GM12878 (cell line): ENCODE measurements at regions not wholly inside any gene's neighbourhood (a gene's known extent, or its start where the extent isn't known, plus 50 kb on each side); places are given as distances from the start of the nearest gene placed in this dataset.

Source experiments
- ATAC-seq: fragments of 200-7000 bp; cut with Tn5 transposase; 3 replicates; pipeline ENCODE4 v1.9.1; 2020; ENCODE audit warnings: mild to moderate bottlenecking, moderate library complexity
- BruUV-seq: library from RNA; stranded (reverse); fragments of 400-500 nt; replicated peaks from 2 replicates; lab custom pipeline; 2021; lab: Mats Ljungman, UMichigan
- CTCF ChIA-PET: fragments of 300-600 bp; sonication (Branson Sonifier 250); formaldehyde crosslinking; extraction: SDS; loops from one replicate; lab custom pipeline; 2021; ENCODE audit warnings: inconsistent platforms; lab: Yijun Ruan, JAX
- POLR2A ChIA-PET: fragments of 350-600 bp; formaldehyde crosslinking; extraction: SDS; loops from one replicate; lab custom pipeline; 2021; ENCODE audit warnings: inconsistent platforms; lab: Charles Lee
- RAD21 ChIA-PET: fragments of 300-600 bp; sonication (Branson Sonifier 250); formaldehyde crosslinking; loops from one replicate; lab custom pipeline; 2023; ENCODE audit warnings: antibody characterized with exemption; ENCODE audit not compliant: unreplicated experiment; lab: Charles Lee
- SMC1A ChIA-PET: fragments of 300-600 bp; sonication (Branson Sonifier 250); formaldehyde crosslinking; loops from one replicate; lab custom pipeline; 2023; ENCODE audit not compliant: unreplicated experiment, uncharacterized antibody; lab: Charles Lee
- DNase-seq: peaks from one replicate; pipeline ENCODE4 v3.0.0-alpha.2; 2011; ENCODE audit warnings: low read depth, low spot score
- FAIRE-seq: peaks from 3 replicates; lab custom pipeline; 2011; peaks lifted over from hg19 to GRCh38; lab: Jason Lieb, UNC
- H2AFZ ChIP-seq: 2 replicates; pipeline ENCODE4 v1.6.0; 2011; ENCODE audit warnings: low read depth, low read length, control low read depth; ENCODE audit not compliant: control insufficient read depth
- H3K27ac ChIP-seq: 2 replicates; pipeline ENCODE4 v1.5.1; 2011; ENCODE audit warnings: control low read depth; ENCODE audit not compliant: control insufficient read depth, insufficient read depth
- H3K27me3 ChIP-seq, 2 experiments: replicated peaks in 1 of 2; 2 replicates each; pipeline versions ENCODE4 v1.6.0 to v1.6.1; 2011; ENCODE audit warnings: low read length in 1 of 2; ENCODE audit not compliant: control insufficient read depth in 2 of 2, insufficient read depth in 2 of 2
- H3K36me3 ChIP-seq, 2 experiments: 2 replicates each; pipeline ENCODE4 v1.5.1; 2011; ENCODE audit warnings: low read length in 1 of 2; ENCODE audit not compliant: control insufficient read depth in 2 of 2, insufficient read depth in 2 of 2
- H3K4me1 ChIP-seq: 2 replicates; pipeline ENCODE4 v1.6.1; 2011; ENCODE audit warnings: mild to moderate bottlenecking, low read length, moderate library complexity, mixed read lengths; ENCODE audit not compliant: control insufficient read depth, insufficient read depth
- H3K4me2 ChIP-seq: 2 replicates; pipeline ENCODE4 v1.6.0; 2011; ENCODE audit warnings: control low read depth; ENCODE audit not compliant: control insufficient read depth, insufficient read depth
- H3K4me3 ChIP-seq: fragments of 200-600 bp; sonication (generic); 2 replicates; pipeline ENCODE4 v1.5.1; 2016
- H3K79me2 ChIP-seq: 2 replicates; pipeline ENCODE4 v1.6.0; 2011; ENCODE audit warnings: low read length; ENCODE audit not compliant: control insufficient read depth, insufficient read depth
- H3K9ac ChIP-seq: 2 replicates; pipeline ENCODE4 v1.8.0; 2011; ENCODE audit warnings: low read length, control low read depth, mixed read lengths; ENCODE audit not compliant: control insufficient read depth, insufficient read depth
- H3K9me3 ChIP-seq: replicated peaks from 3 replicates; pipeline ENCODE4 v1.5.1; 2011; ENCODE audit warnings: mild to moderate bottlenecking, low read length; ENCODE audit not compliant: control insufficient read depth, insufficient read depth
- H4K20me1 ChIP-seq: 2 replicates; pipeline ENCODE4 v1.6.0; 2011; ENCODE audit not compliant: control insufficient read depth, insufficient read depth
- BCL11A ChIP-seq: IDR thresholded peaks from 2 replicates; pipeline ENCODE4 v1.6.1; 2011; ENCODE audit warnings: low read depth, low read length
- IRF4 ChIP-seq: IDR thresholded peaks from 2 replicates; pipeline ENCODE4 v1.6.1; 2011; ENCODE audit warnings: low read depth, low read length
- POLR2AphosphoS2 ChIP-seq: IDR thresholded peaks from 2 replicates; pipeline ENCODE4 v1.6.1; 2011; ENCODE audit warnings: low read depth, mild to moderate bottlenecking, low read length, improper control_type of control experiment, moderate library complexity
- POU2F2 ChIP-seq: IDR thresholded peaks from 3 replicates; pipeline ENCODE4 v1.6.1; 2011; ENCODE audit warnings: low read depth, mild to moderate bottlenecking, low read length, borderline replicate concordance
- SREBF2 ChIP-seq: IDR thresholded peaks from 2 replicates; pipeline ENCODE4 v1.6.1; 2012; ENCODE audit warnings: mild to moderate bottlenecking, low read length
- WGBS: methylation state at CpG from one replicate; pipeline ENCODE4 v1.1.6; 2016; ENCODE audit warnings: low lambda C conversion rate; ENCODE audit not compliant: insufficient replicate concordance, insufficient coverage; ENCODE audit errors: missing lambda C conversion rate; 5-methylcytosine and 5-hydroxymethylcytosine counted together
- in situ Hi-C: fragments of 300-500 bp; cut with MboI; formaldehyde crosslinking; loops from 9 replicates; pipeline ENCODE4 v1.14.3; 2018; ENCODE audit warnings: mixed read lengths
- intact Hi-C: fragments of 100-400 bp; cut with micrococcal nuclease; formaldehyde crosslinking; loops from one replicate; pipeline ENCODE4 v1.14.2; 2022; ENCODE audit not compliant: unreplicated experiment

GRCh38 chr12:46933947-46934346 is 108.2 kb upstream of the SLC38A4 start (continued):
- no peak for TF ChIP-seq POLR2AphosphoS2
- no peak for TF ChIP-seq BCL11A

DNA sequence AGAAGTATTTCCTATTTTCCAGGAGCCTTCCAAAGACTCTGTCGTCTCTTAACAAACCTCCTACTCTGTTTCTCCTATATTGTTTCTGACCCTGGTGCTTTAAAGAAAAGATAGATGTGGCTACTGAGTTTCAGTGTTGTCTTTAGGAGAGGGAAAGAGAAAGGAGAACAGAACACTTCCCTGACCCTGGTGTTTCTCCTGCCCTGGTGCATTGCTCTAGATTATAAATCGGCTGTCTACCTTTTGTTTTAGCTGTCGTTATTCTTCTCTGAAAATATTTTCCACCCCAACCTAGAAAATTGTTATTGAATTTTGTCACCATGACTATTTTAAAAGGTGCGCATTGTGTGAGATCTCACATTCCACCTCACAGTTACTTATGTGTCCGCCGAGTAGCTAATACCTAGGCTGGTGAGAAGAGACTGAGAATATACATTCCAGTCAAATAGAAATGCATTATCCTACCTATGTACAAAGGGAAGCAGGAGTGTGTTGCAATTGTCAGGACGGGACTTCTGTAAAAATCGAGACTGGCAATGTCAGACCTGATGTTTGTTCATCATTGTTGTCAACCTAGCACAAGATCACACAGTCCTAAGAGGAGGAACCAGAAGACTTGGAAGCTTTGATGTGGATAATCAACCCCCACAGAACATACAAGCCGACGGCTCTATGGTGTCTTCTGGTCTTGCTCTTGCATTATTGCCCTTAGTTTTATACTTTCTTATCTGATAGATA is 108.7 kb upstream of the SLC38A4 start:
- no TSS peak for BruUV-seq
- FAIRE-seq: no peak
- Histone ChIP-seq H3K36me3 (no peaks in the 10 kb centered on the region), H3K4me3 (no peak overlapping the region), H3K27ac (no peak overlapping the region), H3K9ac (no peak overlapping the region), H4K20me1 (no peaks in the 10 kb centered on the region), H3K4me2 (no peak overlapping the region), H3K27me3 (no peaks in the 10 kb centered on the region), H3K79me2 (no peaks in the 10 kb centered on the region), H3K9me3 (no peaks in the 10 kb centered on the region), H2AFZ (no peak overlapping the region), H3K4me1 (no peaks in the 10 kb centered on the region)
- ChIA-PET SMC1A (interaction anchor here (1.3 to 4.6 kb wide), 5 partner anchors 10 to 863 kb away, joined by 3 to 16 read pairs (median 5); no protein-coding TSS in a partner anchor), RAD21 (interaction anchor here (2.9 kb wide), 1 partner anchor 810 kb away, joined by 15 read pairs; no protein-coding TSS in a partner anchor), POLR2A (no interaction called here), CTCF (interaction anchor here (1.0 to 3.6 kb wide), 7 partner anchors 9 to 809 kb away, joined by 3 to 25 read pairs (median 3); no protein-coding TSS in a partner anchor)
- intact Hi-C loops: loop anchor here (5.0 kb wide), 3 partner anchors 257 to 862 kb away; no protein-coding TSS in a partner anchor
- DNase-seq: no peak
- no peak for ATAC-seq
- 47% methylated on average over 10 of the region's 10 CpGs for WGBS
- TF ChIP-seq SREBF2: no peak
- no peak for TF ChIP-seq IRF4
- no peak for TF ChIP-seq POU2F2
- in situ Hi-C loops: no loop called here
